A673 (cell line): ENCODE measurements at regions not wholly inside any gene's neighbourhood (a gene's known extent, or its start where the extent isn't known, plus 50 kb on each side); places are given as distances from the start of the nearest gene placed in this dataset.

Source experiments
- EZH2 ChIP-seq: fragments of 200-600 bp; sonication (generic); IDR thresholded peaks from 2 replicates; pipeline ENCODE4 v1.6.1; 2017; ENCODE audit warnings: borderline replicate concordance, low read depth, mild to moderate bottlenecking, mixed read lengths, antibody characterized with exemption, low read length; ENCODE audit not compliant: poor library complexity, severe bottlenecking
- TF ChIP-seq, protein P1 (sequence below): fragments of 300-800, 200-600 bp; sonication (generic); conservative IDR thresholded peaks from 2 replicates; pipeline ENCODE4 v1.5.1; 2017; ENCODE audit warnings: low read depth, mild to moderate bottlenecking, antibody characterized with exemption, low read length, moderate library complexity, mixed read lengths

- TF ChIP-seq, protein P1, sequence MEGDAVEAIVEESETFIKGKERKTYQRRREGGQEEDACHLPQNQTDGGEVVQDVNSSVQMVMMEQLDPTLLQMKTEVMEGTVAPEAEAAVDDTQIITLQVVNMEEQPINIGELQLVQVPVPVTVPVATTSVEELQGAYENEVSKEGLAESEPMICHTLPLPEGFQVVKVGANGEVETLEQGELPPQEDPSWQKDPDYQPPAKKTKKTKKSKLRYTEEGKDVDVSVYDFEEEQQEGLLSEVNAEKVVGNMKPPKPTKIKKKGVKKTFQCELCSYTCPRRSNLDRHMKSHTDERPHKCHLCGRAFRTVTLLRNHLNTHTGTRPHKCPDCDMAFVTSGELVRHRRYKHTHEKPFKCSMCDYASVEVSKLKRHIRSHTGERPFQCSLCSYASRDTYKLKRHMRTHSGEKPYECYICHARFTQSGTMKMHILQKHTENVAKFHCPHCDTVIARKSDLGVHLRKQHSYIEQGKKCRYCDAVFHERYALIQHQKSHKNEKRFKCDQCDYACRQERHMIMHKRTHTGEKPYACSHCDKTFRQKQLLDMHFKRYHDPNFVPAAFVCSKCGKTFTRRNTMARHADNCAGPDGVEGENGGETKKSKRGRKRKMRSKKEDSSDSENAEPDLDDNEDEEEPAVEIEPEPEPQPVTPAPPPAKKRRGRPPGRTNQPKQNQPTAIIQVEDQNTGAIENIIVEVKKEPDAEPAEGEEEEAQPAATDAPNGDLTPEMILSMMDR, result no peak
- no peak for TF ChIP-seq EZH2
Observed at GRCh38 chrX:20364238-20364637, 97.5 kb upstream of the RPS6KA3 start.
